ENCODE measurements at regions not wholly inside any gene's neighbourhood (a gene's known extent, or its start where the extent isn't known, plus 50 kb on each side); places are given as distances from the start of the nearest gene placed in this dataset.

DNA sequence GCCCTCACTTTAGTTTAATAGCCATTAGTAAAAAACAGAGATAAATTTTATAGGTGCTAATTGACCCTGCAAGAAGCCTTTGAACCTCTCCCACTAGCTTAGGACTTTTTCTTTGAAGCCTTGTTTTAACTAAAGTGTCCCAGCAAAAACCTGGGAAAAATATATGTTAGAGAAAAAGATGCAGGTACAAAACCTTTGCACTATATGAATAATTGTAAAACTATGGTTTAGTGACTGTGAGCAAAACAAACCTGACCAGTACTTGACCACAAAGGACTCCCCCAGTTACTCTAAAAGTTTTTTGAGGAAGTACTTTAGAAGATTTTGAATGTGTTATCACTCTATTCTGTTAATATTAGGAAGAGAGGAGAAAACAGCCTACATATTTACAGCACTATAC is 123.3 kb upstream of the TP63 start (continued):
- TF ChIP-seq REST (IDR thresholded peaks at IDR 0.05; ENCODE audit: borderline replicate concordance) (no peak), REST (CRISPR knock-in tag; IDR thresholded peaks at IDR 0.05; ENCODE audit: low read depth) (no peak), SAFB (IDR thresholded peaks at IDR 0.05; ENCODE audit: borderline replicate concordance, low read depth, low read length) (no peak), PRMT5 (CRISPR knock-in tag; IDR thresholded peaks at IDR 0.05) (no peak), GABPB2 (CRISPR knock-in tag; conservative IDR thresholded peaks at IDR 0.05) (no peak), CREBBP (IDR thresholded peaks at IDR 0.05; ENCODE audit: low read depth, low read length) (no peak), ZNF764 (CRISPR knock-in tag; IDR thresholded peaks at IDR 0.05; ENCODE audit: low read depth) (no peak)
- TF ChIP-seq, protein P1, sequence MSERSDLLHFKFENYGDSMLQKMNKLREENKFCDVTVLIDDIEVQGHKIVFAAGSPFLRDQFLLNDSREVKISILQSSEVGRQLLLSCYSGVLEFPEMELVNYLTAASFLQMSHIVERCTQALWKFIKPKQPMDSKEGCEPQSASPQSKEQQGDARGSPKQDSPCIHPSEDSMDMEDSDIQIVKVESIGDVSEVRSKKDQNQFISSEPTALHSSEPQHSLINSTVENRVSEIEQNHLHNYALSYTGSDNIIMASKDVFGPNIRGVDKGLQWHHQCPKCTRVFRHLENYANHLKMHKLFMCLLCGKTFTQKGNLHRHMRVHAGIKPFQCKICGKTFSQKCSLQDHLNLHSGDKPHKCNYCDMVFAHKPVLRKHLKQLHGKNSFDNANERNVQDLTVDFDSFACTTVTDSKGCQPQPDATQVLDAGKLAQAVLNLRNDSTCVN (CRISPR knock-in tag; IDR thresholded peaks at IDR 0.05) = no peak

All from K562 (cell line).